Hepatocyte (in vitro differentiated cells): ENCODE measurements at regions not wholly inside any gene's neighbourhood (a gene's known extent, or its start where the extent isn't known, plus 50 kb on each side); places are given as distances from the start of the nearest gene placed in this dataset.

Experiments
- DNase-seq: peaks from one replicate; pipeline ENCODE4 v3.0.0-alpha.2; 2016; ENCODE audit warnings: low spot score
- H2AFZ ChIP-seq: fragments of 200-600 bp; sonication (generic); 2 replicates; pipeline ENCODE4 v1.6.0; 2016; ENCODE audit warnings: antibody characterized with exemption, mild to moderate bottlenecking
- H3K27ac ChIP-seq: fragments of 200-600 bp; sonication (generic); 2 replicates; pipeline ENCODE4 v1.5.1; 2016; ENCODE audit warnings: mild to moderate bottlenecking
- H3K27me3 ChIP-seq: fragments of 200-600 bp; sonication (generic); 2 replicates; pipeline ENCODE4 v1.6.1; 2016
- H3K36me3 ChIP-seq: fragments of 200-600 bp; sonication (generic); replicated peaks from 2 replicates; pipeline ENCODE4 v1.5.1; 2016; ENCODE audit warnings: low read depth; ENCODE audit not compliant: insufficient read depth
- H3K4me1 ChIP-seq: fragments of 200-600 bp; sonication (generic); 2 replicates; pipeline ENCODE4 v1.5.1; 2016; ENCODE audit warnings: mild to moderate bottlenecking, moderate library complexity; ENCODE audit not compliant: insufficient read depth
- H3K4me2 ChIP-seq: fragments of 200-600 bp; sonication (generic); 2 replicates; pipeline ENCODE4 v1.6.0; 2016
- H3K4me3 ChIP-seq: fragments of 200-600 bp; sonication (generic); 2 replicates; pipeline ENCODE4 v1.5.1; 2016; ENCODE audit warnings: mild to moderate bottlenecking
- H3K79me2 ChIP-seq: fragments of 200-600 bp; sonication (generic); 2 replicates; pipeline ENCODE4 v1.6.0; 2017; ENCODE audit warnings: mild to moderate bottlenecking
- H3K9me2 ChIP-seq: fragments of 200-600 bp; sonication (generic); replicated peaks from 2 replicates; pipeline ENCODE4 v1.6.0; 2017; ENCODE audit warnings: mild to moderate bottlenecking; ENCODE audit not compliant: insufficient read depth
- H3K9me3 ChIP-seq: fragments of 200-600 bp; sonication (generic); 2 replicates; pipeline ENCODE4 v1.5.1; 2016; ENCODE audit warnings: low read depth, mild to moderate bottlenecking
- H4K20me1 ChIP-seq: fragments of 200-600 bp; sonication (generic); 2 replicates; pipeline ENCODE4 v1.6.0; 2016; ENCODE audit warnings: mild to moderate bottlenecking; ENCODE audit not compliant: insufficient read depth, poor library complexity, severe bottlenecking
- EZH2 ChIP-seq: fragments of 200-600 bp; sonication (generic); IDR thresholded peaks from 2 replicates; pipeline ENCODE4 v1.6.1; 2016; ENCODE audit warnings: antibody characterized with exemption, mild to moderate bottlenecking, borderline replicate concordance
- EZH2phosphoT487 ChIP-seq: fragments of 200-600 bp; sonication (generic); IDR thresholded peaks from one replicate; pipeline ENCODE4 v1.6.1; 2018; ENCODE audit warnings: antibody characterized with exemption, mild to moderate bottlenecking, low read depth, moderate library complexity; ENCODE audit not compliant: unreplicated experiment, severe bottlenecking
- WGBS: methylation state at CpG from one replicate; pipeline ENCODE4 v1.1.6; 2016; ENCODE audit warnings: low lambda C conversion rate; ENCODE audit errors: missing lambda C conversion rate; 5-methylcytosine and 5-hydroxymethylcytosine counted together
- TF ChIP-seq, protein P1 (sequence below): fragments of 200-600 bp; sonication (generic); IDR thresholded peaks from 2 replicates; pipeline ENCODE4 v1.5.1; 2016; ENCODE audit warnings: antibody characterized with exemption, mild to moderate bottlenecking; ENCODE audit not compliant: poor library complexity

DNA sequence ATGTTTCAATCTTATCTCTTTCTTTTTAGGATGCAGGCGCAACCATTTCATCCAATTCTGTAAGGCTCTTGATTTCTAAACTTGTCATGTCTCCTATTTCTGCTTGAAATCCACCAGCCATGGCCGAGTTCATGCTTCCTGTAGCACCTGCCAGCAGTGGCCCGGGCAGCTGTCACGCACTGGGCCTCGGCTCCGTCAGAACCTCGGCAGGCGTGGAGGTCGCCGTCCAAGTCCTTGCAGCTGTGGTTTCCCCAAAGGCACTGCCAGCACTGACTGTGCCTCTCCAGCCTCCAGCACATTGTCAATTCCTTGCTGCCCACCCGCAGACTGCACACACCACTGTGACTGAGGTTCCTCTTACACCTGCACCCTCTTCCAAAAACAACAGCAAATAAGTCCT, 188.7 kb upstream of the SALL3 start:
- Histone ChIP-seq H3K9me2 (no peaks in the 10 kb centered on the region), H2AFZ (no peak overlapping the region), H3K4me1 (no peaks in the 10 kb centered on the region), H3K36me3 (no peaks in the 10 kb centered on the region), H3K4me2 (no peak overlapping the region), H3K79me2 (no peaks in the 10 kb centered on the region), H3K4me3 (no peak overlapping the region), H3K27ac (no peak overlapping the region), H3K9me3 (no peaks in the 10 kb centered on the region), H4K20me1 (no peaks in the 10 kb centered on the region), H3K27me3 (no peaks in the 10 kb centered on the region)
- WGBS, result 91% methylated on average over 11 of the region's 11 CpGs
- no peak for DNase-seq
- no peak for TF ChIP-seq EZH2phosphoT487
- TF ChIP-seq, protein P1, sequence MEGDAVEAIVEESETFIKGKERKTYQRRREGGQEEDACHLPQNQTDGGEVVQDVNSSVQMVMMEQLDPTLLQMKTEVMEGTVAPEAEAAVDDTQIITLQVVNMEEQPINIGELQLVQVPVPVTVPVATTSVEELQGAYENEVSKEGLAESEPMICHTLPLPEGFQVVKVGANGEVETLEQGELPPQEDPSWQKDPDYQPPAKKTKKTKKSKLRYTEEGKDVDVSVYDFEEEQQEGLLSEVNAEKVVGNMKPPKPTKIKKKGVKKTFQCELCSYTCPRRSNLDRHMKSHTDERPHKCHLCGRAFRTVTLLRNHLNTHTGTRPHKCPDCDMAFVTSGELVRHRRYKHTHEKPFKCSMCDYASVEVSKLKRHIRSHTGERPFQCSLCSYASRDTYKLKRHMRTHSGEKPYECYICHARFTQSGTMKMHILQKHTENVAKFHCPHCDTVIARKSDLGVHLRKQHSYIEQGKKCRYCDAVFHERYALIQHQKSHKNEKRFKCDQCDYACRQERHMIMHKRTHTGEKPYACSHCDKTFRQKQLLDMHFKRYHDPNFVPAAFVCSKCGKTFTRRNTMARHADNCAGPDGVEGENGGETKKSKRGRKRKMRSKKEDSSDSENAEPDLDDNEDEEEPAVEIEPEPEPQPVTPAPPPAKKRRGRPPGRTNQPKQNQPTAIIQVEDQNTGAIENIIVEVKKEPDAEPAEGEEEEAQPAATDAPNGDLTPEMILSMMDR, result no peak

DNA sequence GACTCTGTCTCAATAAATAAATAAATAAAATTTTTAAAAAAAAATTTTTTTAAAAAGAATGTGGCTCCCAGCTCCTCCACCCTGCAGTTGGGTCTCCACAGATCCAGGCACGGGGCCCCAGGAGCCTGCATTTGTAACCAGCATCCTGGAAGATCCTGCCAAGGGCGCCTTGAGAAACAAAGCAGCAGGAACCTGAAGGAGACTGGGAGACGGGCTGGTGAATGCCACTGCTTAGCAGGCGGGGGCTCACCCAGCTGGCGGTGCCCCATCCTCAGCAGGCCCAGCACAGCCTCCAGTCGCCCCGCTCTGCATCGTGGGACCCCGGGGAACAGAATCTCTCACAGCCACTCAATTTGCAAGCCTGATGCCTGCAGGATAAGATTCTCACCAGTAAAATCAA, 187.5 kb upstream of the SALL3 start:
- no peak for TF ChIP-seq EZH2
- no peak for TF ChIP-seq EZH2phosphoT487
- TF ChIP-seq, protein P1, result no peak
- H3K4me1 ChIP-seq, result no peaks in the 10 kb centered on the region
- H3K9me3 ChIP-seq, result no peaks in the 10 kb centered on the region
- no peaks in the 10 kb centered on the region for H3K36me3 ChIP-seq
- no peak overlapping the region for H2AFZ ChIP-seq
- DNase-seq, result no peak
- H3K27me3 ChIP-seq, result no peaks in the 10 kb centered on the region
- WGBS, result 88% methylated on average over 9 of the region's 9 CpGs
- no peaks in the 10 kb centered on the region for H3K79me2 ChIP-seq
- H4K20me1 ChIP-seq, result no peaks in the 10 kb centered on the region
- H3K9me2 ChIP-seq, result no peaks in the 10 kb centered on the region
- H3K4me3 ChIP-seq, result no peak overlapping the region
- no peak overlapping the region for H3K4me2 ChIP-seq
- H3K27ac ChIP-seq, result no peak overlapping the region

DNA sequence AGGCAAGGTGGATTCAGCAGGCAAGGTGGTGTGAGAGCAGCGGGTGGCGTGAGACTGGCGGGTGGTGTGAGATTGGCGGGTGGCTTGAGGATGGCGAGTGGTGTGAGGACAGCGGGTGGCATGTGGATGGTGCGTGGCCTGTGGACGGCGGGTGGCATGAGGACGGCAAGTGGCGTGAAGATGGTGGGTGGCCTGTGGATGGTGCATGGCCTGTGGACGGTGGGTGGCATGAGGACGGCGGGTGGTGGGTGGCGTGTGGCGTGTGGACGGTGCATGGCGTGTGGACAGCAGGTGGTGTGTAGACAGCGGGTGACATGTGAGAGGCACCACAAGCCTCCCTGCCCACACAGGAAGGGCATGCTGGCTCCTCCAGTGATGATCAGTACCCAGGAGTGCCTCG, 186.9 kb upstream of the SALL3 start:
- DNase-seq, result no peak
- H4K20me1 ChIP-seq, result no peaks in the 10 kb centered on the region
- H3K4me1 ChIP-seq, result no peaks in the 10 kb centered on the region
- no peak for TF ChIP-seq EZH2
- TF ChIP-seq EZH2phosphoT487, result no peak
- TF ChIP-seq, protein P1, result no peak
- H3K36me3 ChIP-seq, result no peaks in the 10 kb centered on the region
- no peak overlapping the region for H2AFZ ChIP-seq
- no peak overlapping the region for H3K4me3 ChIP-seq
- H3K79me2 ChIP-seq, result no peaks in the 10 kb centered on the region
- H3K4me2 ChIP-seq, result no peak overlapping the region
- no peaks in the 10 kb centered on the region for H3K9me3 ChIP-seq
- no peak overlapping the region for H3K27ac ChIP-seq
- H3K9me2 ChIP-seq, result no peaks in the 10 kb centered on the region
- H3K27me3 ChIP-seq, result no peaks in the 10 kb centered on the region
- WGBS, result 93% methylated on average over 19 of the region's 20 CpGs
